Nephron progenitor cell (in vitro differentiated cells): ENCODE measurements at regions not wholly inside any gene's neighbourhood (a gene's known extent, or its start where the extent isn't known, plus 50 kb on each side); places are given as distances from the start of the nearest gene placed in this dataset.

Experiments used
- DNase-seq: peaks from one replicate; pipeline ENCODE4 v3.0.0; 2021
- H3K27ac Mint-ChIP-seq: 2 replicates; pipeline ENCODE4 v1.8.0; 2021; ENCODE audit warnings: mild to moderate bottlenecking, moderate library complexity, mixed read lengths
- H3K27me3 Mint-ChIP-seq: 2 replicates; pipeline ENCODE4 v1.8.0; 2021; ENCODE audit warnings: mild to moderate bottlenecking, low read depth, mixed read lengths; ENCODE audit not compliant: poor library complexity
- H3K36me3 Mint-ChIP-seq: 2 replicates; pipeline ENCODE4 v1.8.0; 2021; ENCODE audit warnings: low read depth, mixed read lengths
- H3K4me1 Mint-ChIP-seq: 2 replicates; pipeline ENCODE4 v1.8.0; 2021; ENCODE audit warnings: mixed read lengths
- H3K4me3 Mint-ChIP-seq: 2 replicates; pipeline ENCODE4 v1.8.0; 2021; ENCODE audit warnings: mild to moderate bottlenecking, moderate library complexity, mixed read lengths
- H3K9me3 Mint-ChIP-seq: 2 replicates; pipeline ENCODE4 v1.8.0; 2021; ENCODE audit warnings: mild to moderate bottlenecking, moderate library complexity, mixed read lengths
- TF ChIP-seq, protein P1 (sequence below): fragments of 200-600 bp; sonication (generic); IDR thresholded peaks from 2 replicates; pipeline ENCODE4 v1.5.0; 2021; ENCODE audit warnings: antibody characterized with exemption

DNA sequence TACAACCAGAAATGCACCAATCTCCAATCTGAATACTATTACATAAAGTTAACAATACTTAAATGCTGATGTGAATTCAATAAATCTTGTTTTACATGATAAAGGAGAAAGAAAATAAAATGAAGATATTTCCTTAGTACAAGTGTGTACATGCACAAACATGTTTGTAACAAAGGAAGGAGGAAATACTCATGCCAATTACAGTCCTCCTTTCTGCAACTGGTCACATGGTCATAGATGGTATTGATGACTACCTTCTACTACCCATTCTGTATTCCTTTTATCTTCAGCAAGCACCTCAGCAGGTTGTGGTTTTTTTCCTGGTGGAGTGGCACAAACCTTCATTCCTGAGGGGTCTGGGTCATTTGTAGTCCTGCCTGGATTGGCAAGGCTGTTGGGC, 214.2 kb upstream of the GUCY1A2 start:
- TF ChIP-seq, protein P1, sequence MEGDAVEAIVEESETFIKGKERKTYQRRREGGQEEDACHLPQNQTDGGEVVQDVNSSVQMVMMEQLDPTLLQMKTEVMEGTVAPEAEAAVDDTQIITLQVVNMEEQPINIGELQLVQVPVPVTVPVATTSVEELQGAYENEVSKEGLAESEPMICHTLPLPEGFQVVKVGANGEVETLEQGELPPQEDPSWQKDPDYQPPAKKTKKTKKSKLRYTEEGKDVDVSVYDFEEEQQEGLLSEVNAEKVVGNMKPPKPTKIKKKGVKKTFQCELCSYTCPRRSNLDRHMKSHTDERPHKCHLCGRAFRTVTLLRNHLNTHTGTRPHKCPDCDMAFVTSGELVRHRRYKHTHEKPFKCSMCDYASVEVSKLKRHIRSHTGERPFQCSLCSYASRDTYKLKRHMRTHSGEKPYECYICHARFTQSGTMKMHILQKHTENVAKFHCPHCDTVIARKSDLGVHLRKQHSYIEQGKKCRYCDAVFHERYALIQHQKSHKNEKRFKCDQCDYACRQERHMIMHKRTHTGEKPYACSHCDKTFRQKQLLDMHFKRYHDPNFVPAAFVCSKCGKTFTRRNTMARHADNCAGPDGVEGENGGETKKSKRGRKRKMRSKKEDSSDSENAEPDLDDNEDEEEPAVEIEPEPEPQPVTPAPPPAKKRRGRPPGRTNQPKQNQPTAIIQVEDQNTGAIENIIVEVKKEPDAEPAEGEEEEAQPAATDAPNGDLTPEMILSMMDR: no peak
- Mint-ChIP-seq H3K4me1 (no peaks in the 10 kb centered on the region), H3K27me3 (peaks cover 12% of the 10 kb centered on the region), H3K4me3 (no peak overlapping the region), H3K36me3 (no peaks in the 10 kb centered on the region), H3K27ac (no peak overlapping the region), H3K9me3 (peaks cover 8% of the 10 kb centered on the region)
- DNase-seq: no peak

DNA sequence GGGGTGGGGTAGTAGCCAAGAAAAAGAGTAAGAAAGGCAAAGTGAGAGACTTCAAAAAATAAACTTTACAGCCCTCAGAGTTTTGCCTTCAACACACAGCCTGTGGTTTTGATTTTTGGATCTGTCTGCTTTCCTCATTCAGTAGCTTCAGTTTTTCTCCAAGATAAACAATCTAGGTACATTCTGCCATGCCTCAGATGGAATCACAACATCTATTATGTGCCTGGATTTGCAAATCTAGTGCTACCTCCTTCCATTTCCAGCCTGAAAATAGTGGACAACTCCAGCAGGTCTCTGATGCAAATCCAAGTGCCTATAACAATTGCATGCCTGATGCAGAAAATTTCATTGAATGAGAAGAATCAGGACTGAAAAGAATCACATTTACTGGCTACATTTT, 206.6 kb upstream of the GUCY1A2 start:
- H3K27ac Mint-ChIP-seq: no peak overlapping the region
- no peak for DNase-seq
- H3K4me3 Mint-ChIP-seq: no peak overlapping the region
- H3K36me3 Mint-ChIP-seq: no peaks in the 10 kb centered on the region
- H3K27me3 Mint-ChIP-seq: peaks cover 9% of the 10 kb centered on the region
- TF ChIP-seq, protein P1: no peak
- H3K9me3 Mint-ChIP-seq: no peaks in the 10 kb centered on the region
- H3K4me1 Mint-ChIP-seq: no peaks in the 10 kb centered on the region

DNA sequence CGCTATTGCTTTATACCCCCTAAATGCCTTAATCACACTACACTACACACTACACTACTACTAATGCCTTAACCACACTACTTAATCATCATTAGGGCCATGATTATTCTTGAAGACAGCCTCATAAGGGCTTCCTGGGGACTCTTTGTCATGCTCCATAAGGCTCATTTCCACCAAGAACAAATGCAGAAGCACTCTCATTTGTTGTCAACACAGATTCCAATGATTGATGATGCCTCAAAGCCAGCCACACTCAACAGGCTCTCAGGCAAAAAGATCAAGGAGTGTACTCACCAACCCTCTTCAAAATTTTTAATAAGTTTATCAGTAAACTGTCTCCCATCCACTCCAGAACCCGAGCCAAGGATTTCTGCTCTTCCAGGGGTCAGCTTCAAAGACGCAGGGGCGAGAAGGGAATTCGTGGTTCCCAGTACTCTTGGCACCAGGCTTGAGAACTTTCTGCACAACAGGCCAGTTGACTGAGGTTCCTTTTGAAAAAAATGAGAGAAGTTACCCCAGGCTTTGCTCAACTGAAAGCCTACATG, 204.7 kb upstream of the GUCY1A2 start:
- DNase-seq: no peak
- TF ChIP-seq, protein P1: no peak
- Mint-ChIP-seq H3K27me3 (peaks cover 5% of the 10 kb centered on the region), H3K36me3 (no peaks in the 10 kb centered on the region), H3K27ac (no peak overlapping the region), H3K4me3 (no peak overlapping the region), H3K9me3 (no peaks in the 10 kb centered on the region), H3K4me1 (no peaks in the 10 kb centered on the region)

DNA sequence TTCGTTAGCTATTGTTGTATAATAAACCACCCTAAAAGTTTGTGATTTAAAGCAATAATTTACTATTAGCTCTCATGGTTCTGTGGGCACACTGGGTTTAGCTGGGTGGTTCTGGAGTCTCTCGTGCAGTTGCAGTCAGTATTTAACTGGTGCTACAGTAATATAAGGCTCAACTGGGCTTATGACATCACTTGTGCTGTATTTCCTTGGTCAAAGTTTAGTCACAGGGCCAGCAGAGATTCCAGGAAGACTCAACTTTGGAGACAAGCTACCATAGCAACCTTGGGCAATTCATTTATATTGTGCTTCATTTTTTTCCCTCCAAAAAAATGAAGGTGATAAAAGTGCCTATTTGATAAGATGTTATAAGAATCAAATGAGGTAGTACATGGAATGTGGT, 204.2 kb upstream of the GUCY1A2 start:
- H3K4me3 Mint-ChIP-seq: no peak overlapping the region
- TF ChIP-seq, protein P1: no peak
- H3K27ac Mint-ChIP-seq: no peak overlapping the region
- H3K27me3 Mint-ChIP-seq: peaks cover 4% of the 10 kb centered on the region
- no peaks in the 10 kb centered on the region for H3K4me1 Mint-ChIP-seq
- DNase-seq: no peak
- no peaks in the 10 kb centered on the region for H3K9me3 Mint-ChIP-seq
- H3K36me3 Mint-ChIP-seq: no peaks in the 10 kb centered on the region

DNA sequence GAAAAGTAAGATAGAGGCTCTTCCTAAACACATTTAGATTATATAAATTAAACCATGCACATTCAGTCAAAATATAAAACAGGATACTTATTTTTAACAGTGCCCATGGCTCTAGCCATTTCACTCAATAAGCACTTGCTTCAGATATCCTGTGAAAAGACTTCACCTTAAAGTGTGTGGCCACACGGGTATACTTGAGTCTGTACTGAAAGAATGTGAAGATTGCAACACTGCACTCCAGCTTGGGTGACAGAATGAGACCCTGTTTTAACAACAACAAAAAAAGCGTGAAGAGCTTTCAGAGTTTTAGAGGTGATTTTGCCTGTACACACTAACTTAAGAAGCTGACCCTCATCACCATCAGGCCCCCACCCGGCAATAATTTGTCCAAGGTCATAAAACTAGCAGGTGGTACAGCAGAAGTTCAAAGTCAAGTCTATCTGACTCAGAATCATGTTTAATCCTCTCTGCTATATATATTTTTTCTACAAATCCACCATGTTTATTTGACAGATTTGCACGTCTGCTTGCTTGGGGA, 203.5 kb upstream of the GUCY1A2 start:
- H3K27ac Mint-ChIP-seq: no peak overlapping the region
- no peak overlapping the region for H3K4me3 Mint-ChIP-seq
- no peaks in the 10 kb centered on the region for H3K4me1 Mint-ChIP-seq
- no peaks in the 10 kb centered on the region for H3K36me3 Mint-ChIP-seq
- TF ChIP-seq, protein P1: no peak
- no peak for DNase-seq
- H3K27me3 Mint-ChIP-seq: peaks cover 4% of the 10 kb centered on the region
- no peaks in the 10 kb centered on the region for H3K9me3 Mint-ChIP-seq
